IMR-90 (cell line): ENCODE measurements at regions not wholly inside any gene's neighbourhood (a gene's known extent, or its start where the extent isn't known, plus 50 kb on each side); places are given as distances from the start of the nearest gene placed in this dataset.

Experiments used
- ATAC-seq: fragments of 200-7000 bp; cut with Tn5 transposase; 2 replicates; pipeline ENCODE4 v1.9.1; 2020; ENCODE audit warnings: low read depth, mild to moderate bottlenecking, moderate library complexity
- BruUV-seq: library from RNA; stranded (reverse); fragments of 400-500 nt; replicated peaks from 2 replicates; lab custom pipeline; 2021; lab: Mats Ljungman, UMichigan
- CTCF ChIA-PET: fragments of 300-600 bp; formaldehyde crosslinking; extraction: SDS; loops from one replicate; lab custom pipeline; 2021; ENCODE audit warnings: antibody characterized with exemption; lab: Yijun Ruan, JAX
- POLR2A ChIA-PET: fragments of 300-600 bp; sonication (Branson Sonifier 250); formaldehyde crosslinking; loops from one replicate; lab custom pipeline; 2022; ENCODE audit warnings: antibody characterized with exemption; ENCODE audit not compliant: unreplicated experiment; lab: Charles Lee
- DNase-seq: peaks from one replicate; pipeline ENCODE4 v3.0.0; 2013
- H2AFZ ChIP-seq: replicated peaks from 2 replicates; pipeline ENCODE3; 2013; ENCODE audit warnings: low read length, mild to moderate bottlenecking; ENCODE audit not compliant: poor library complexity
- H2AK5ac ChIP-seq: 2 replicates; pipeline ENCODE4 v1.6.1; 2013; ENCODE audit warnings: low read depth, low read length, inconsistent platforms
- H2AK9ac ChIP-seq: replicated peaks from 2 replicates; pipeline ENCODE3; 2013; ENCODE audit warnings: mild to moderate bottlenecking, low read depth, low read length, moderate library complexity; ENCODE audit not compliant: poor library complexity
- H2BK120ac ChIP-seq: 2 replicates; pipeline ENCODE4 v1.6.1; 2013; ENCODE audit warnings: low read depth, low read length, inconsistent platforms
- H2BK15ac ChIP-seq: 3 replicates; pipeline ENCODE4 v1.6.1; 2013; ENCODE audit warnings: low read depth, low read length, inconsistent platforms
- H2BK20ac ChIP-seq: 2 replicates; pipeline ENCODE4 v1.6.1; 2013; ENCODE audit warnings: low read depth, mild to moderate bottlenecking, inconsistent platforms, low read length, moderate library complexity
- H2BK5ac ChIP-seq: 2 replicates; pipeline ENCODE4 v1.6.1; 2013; ENCODE audit warnings: mild to moderate bottlenecking, low read depth, low read length, inconsistent platforms; ENCODE audit not compliant: poor library complexity, severe bottlenecking
- H3K14ac ChIP-seq: replicated peaks from 2 replicates; pipeline ENCODE4 v1.6.1; 2013; ENCODE audit warnings: low read depth, low read length, inconsistent platforms
- H3K18ac ChIP-seq: 2 replicates; pipeline ENCODE4 v1.6.1; 2013; ENCODE audit warnings: low read depth, low read length, control low read depth
- H3K23ac ChIP-seq: 2 replicates; pipeline ENCODE4 v1.6.1; 2013; ENCODE audit warnings: low read depth, low read length, inconsistent platforms
- H3K27ac ChIP-seq: 2 replicates; pipeline ENCODE4 v1.5.1; 2013; ENCODE audit warnings: mild to moderate bottlenecking, control low read depth, low read length; ENCODE audit not compliant: insufficient read depth
- H3K27me3 ChIP-seq: 2 replicates; pipeline ENCODE4 v1.6.1; 2013; ENCODE audit warnings: low read length; ENCODE audit not compliant: control insufficient read depth, insufficient read depth
- H3K36me3 ChIP-seq: 2 replicates; pipeline ENCODE4 v1.6.1; 2013; ENCODE audit warnings: low read length, mixed read lengths; ENCODE audit not compliant: control insufficient read depth, insufficient read depth
- H3K4ac ChIP-seq: 2 replicates; pipeline ENCODE4 v1.6.1; 2013; ENCODE audit warnings: low read depth, low read length, inconsistent platforms
- H3K4me1 ChIP-seq: 2 replicates; pipeline ENCODE4 v1.6.1; 2013; ENCODE audit warnings: low read length, mixed read lengths; ENCODE audit not compliant: control insufficient read depth, insufficient read depth
- H3K4me2 ChIP-seq: 2 replicates; pipeline ENCODE4 v1.6.1; 2013; ENCODE audit warnings: low read depth, mild to moderate bottlenecking, control low read depth, low read length, moderate library complexity
- H3K4me3 ChIP-seq: 2 replicates; pipeline ENCODE4 v1.5.1; 2013; ENCODE audit warnings: low read depth, mild to moderate bottlenecking, control low read depth, low read length, moderate library complexity; ENCODE audit not compliant: insufficient read depth
- H3K56ac ChIP-seq: 2 replicates; pipeline ENCODE4 v1.6.1; 2013; ENCODE audit warnings: low read length, inconsistent platforms; ENCODE audit not compliant: insufficient read depth; ENCODE audit errors: extremely low read depth
- H3K79me1 ChIP-seq, 2 experiments: 2 replicates each; pipeline ENCODE4 v1.6.1; 2013; ENCODE audit warnings: low read length in 2 of 2, inconsistent platforms in 1 of 2, low read depth in 1 of 2
- H3K9ac ChIP-seq: 2 replicates; pipeline ENCODE4 v1.6.1; 2013; ENCODE audit warnings: low read depth, low read length, control low read depth
- H3K9me1 ChIP-seq: 2 replicates; pipeline ENCODE4 v1.6.1; 2013; ENCODE audit warnings: low read length, inconsistent platforms; ENCODE audit not compliant: insufficient read depth
- H3K9me3 ChIP-seq: 2 replicates; pipeline ENCODE4 v1.6.1; 2013; ENCODE audit warnings: low read length; ENCODE audit not compliant: control insufficient read depth, insufficient read depth
- H4K20me1 ChIP-seq: 2 replicates; pipeline ENCODE4 v1.6.1; 2013; ENCODE audit warnings: low read length, inconsistent platforms; ENCODE audit not compliant: insufficient read depth
- H4K5ac ChIP-seq: 2 replicates; pipeline ENCODE4 v1.6.1; 2013; ENCODE audit warnings: mild to moderate bottlenecking, low read depth, low read length, control low read depth
- H4K8ac ChIP-seq, 2 experiments: 2 replicates each; pipeline ENCODE4 v1.6.1; 2013; ENCODE audit warnings: low read depth in 2 of 2, low read length in 2 of 2, control low read depth in 1 of 2, inconsistent platforms in 1 of 2
- H4K91ac ChIP-seq: 2 replicates; pipeline ENCODE4 v1.6.1; 2013; ENCODE audit warnings: low read depth, low read length, inconsistent platforms; ENCODE audit not compliant: insufficient read depth
- CEBPB ChIP-seq: IDR thresholded peaks from 2 replicates; pipeline ENCODE4 v1.6.1; 2012; ENCODE audit warnings: low read depth, low read length, improper control_type of control experiment
- WGBS, 2 experiments: methylation state at CpG; one replicate each; pipeline versions ENCODE4 v1.1.5 to v1.1.7; 2013; ENCODE audit warnings: missing lambda C conversion rate in 2 of 2; ENCODE audit not compliant: insufficient read length in 1 of 2; ENCODE audit errors: extremely low coverage in 2 of 2; 5-methylcytosine and 5-hydroxymethylcytosine counted together
- dilution Hi-C: fragments of 300-500 bp; cut with HindIII; formaldehyde crosslinking; loops from one replicate; pipeline ENCODE4 v1.14.3; 2018; ENCODE audit warnings: low sequenced_read_pairs; ENCODE audit not compliant: unreplicated experiment
- in situ Hi-C: fragments of 300-500 bp; cut with MboI; formaldehyde crosslinking; loops from 3 replicates; pipeline ENCODE4 v1.14.3; 2019; ENCODE audit warnings: low sequenced_read_pairs, inconsistent platforms, mixed read lengths
- intact Hi-C: fragments of 100-400 bp; cut with micrococcal nuclease; formaldehyde crosslinking; loops from 2 replicates; pipeline ENCODE4 v1.10.0; 2022

DNA sequence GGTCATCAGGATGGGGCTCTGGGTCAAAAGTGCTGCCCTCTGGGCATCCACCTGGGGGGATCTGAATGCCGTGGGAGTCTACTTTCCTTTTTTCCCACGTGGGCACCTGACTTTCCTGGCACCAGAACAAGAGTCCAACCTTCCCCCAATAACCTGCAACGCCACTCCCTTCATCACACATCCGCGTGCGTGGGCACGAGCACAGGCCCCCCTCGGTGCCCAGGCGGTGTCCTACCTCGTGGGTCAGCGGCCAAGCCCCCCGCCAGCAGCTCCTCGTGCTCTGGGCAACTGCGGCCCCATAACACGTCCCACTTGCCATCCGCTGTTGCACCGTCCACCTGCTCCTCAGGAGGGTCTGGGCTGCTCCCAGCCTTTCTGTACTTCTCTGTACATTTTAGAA lies 87.0 kb downstream of the YTHDF1 start:
- ATAC-seq (no peak), DNase-seq (no peak)
- Histone ChIP-seq H2BK20ac (no peak overlapping the region), H3K9ac (no peak overlapping the region), H3K27ac (no peak overlapping the region), H2AFZ (no peak overlapping the region), H3K4ac (no peak overlapping the region), H2BK120ac (no peak overlapping the region), H3K9me1 (no peaks in the 10 kb centered on the region), H2BK15ac (no peak overlapping the region), H3K4me1 (no peaks in the 10 kb centered on the region), H3K4me3 (no peak overlapping the region), H4K5ac (no peak overlapping the region), H3K36me3 (no peaks in the 10 kb centered on the region), H3K9me3 (no peaks in the 10 kb centered on the region), H3K79me1 (no peaks in the 10 kb centered on the region), H4K20me1 (no peaks in the 10 kb centered on the region), H2AK5ac (no peak overlapping the region), H3K23ac (no peak overlapping the region), H3K56ac (no peak overlapping the region), H3K14ac (no peak overlapping the region), H4K91ac (no peak overlapping the region), H3K27me3 (peaks cover 36% of the 10 kb centered on the region), H3K4me2 (no peak overlapping the region), H4K8ac (no peak overlapping the region), H2BK5ac (no peak overlapping the region), H2AK9ac (no peak overlapping the region), H3K18ac (no peak overlapping the region)
- CTCF ChIA-PET = no interaction called here
- dilution Hi-C loops (no loop called here), in situ Hi-C loops (no loop called here), intact Hi-C loops (no loop called here)
- TF ChIP-seq CEBPB = no peak
- POLR2A ChIA-PET = no interaction called here
- no TSS peak for BruUV-seq
- WGBS, 2 experiments = 75% methylated on average over 14 of the region's 17 CpGs; no CpG with 5 or more reads in 1 of the 2 experiments
